ENCODE measurements at regions not wholly inside any gene's neighbourhood (a gene's known extent, or its start where the extent isn't known, plus 50 kb on each side); places are given as distances from the start of the nearest gene placed in this dataset.

GRCh38 chr15:72978223-72978622, 74.0 kb upstream of the NEO1 start:
- TF ChIP-seq CTCF (IDR thresholded peaks at IDR 0.05): no peak
- no peak for TF ChIP-seq POLR2A (IDR thresholded peaks at IDR 0.05; ENCODE audit: low read depth)
- no peak for TF ChIP-seq POLR2AphosphoS5 (IDR thresholded peaks at IDR 0.05)
